Bronchial epithelial cell (primary cell): ENCODE measurements at regions not wholly inside any gene's neighbourhood (a gene's known extent, or its start where the extent isn't known, plus 50 kb on each side); places are given as distances from the start of the nearest gene placed in this dataset.

Experiments
- DNase-seq: peaks from one replicate; pipeline ENCODE4 v3.0.0-alpha.2; 2010; ENCODE audit warnings: low read depth
- FAIRE-seq: peaks from 2 replicates; lab custom pipeline; 2011; peaks lifted over from hg19 to GRCh38; lab: Jason Lieb, UNC
- H3K27me3 ChIP-seq: 2 replicates; pipeline ENCODE4 v1.5.1; 2011; ENCODE audit warnings: low read length; ENCODE audit not compliant: control insufficient read depth, insufficient read depth
- H3K36me3 ChIP-seq: 2 replicates; pipeline ENCODE4 v1.5.1; 2011; ENCODE audit warnings: low read length; ENCODE audit not compliant: control insufficient read depth, insufficient read depth
- H3K4me3 ChIP-seq: 2 replicates; pipeline ENCODE4 v1.5.1; 2011; ENCODE audit warnings: mild to moderate bottlenecking, low read depth, low read length, control low read depth
- CTCF ChIP-seq: IDR thresholded peaks from 2 replicates; pipeline ENCODE4 v1.5.1; 2011; ENCODE audit warnings: mild to moderate bottlenecking, moderate library complexity, low read length, control low read depth, inconsistent platforms; ENCODE audit not compliant: insufficient read depth, severe bottlenecking

DNA sequence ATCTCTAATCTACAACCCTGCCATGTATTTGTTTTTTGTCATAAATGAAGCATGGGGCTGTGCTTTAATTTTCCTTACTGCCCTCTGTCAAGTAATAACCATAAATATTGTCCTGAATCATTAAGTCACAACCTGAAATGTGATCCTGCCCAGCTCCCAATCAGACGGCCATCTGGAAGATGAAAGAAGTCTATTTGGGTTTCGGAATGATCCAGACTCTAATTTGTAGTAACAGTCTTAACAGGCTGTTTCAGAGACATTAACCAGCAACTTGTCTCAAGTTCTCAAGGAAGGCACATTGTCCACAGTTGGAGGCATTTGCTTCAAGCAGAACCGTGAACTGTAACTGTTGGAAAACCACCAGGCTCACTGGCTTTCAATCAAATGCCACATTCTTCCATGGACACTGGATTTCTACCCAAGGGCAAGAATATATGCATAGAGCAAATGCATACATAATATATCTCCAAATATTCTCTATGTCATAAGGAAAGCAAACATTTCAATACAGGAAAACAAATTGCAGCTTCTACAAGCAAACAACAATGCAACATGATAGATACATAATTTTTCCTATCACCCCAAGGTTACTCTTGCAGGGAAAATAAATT is 405.2 kb upstream of the NPVF start:
- Histone ChIP-seq H3K4me3 (no peak overlapping the region), H3K27me3 (no peaks in the 10 kb centered on the region), H3K36me3 (no peaks in the 10 kb centered on the region)
- no peak for DNase-seq
- no peak for FAIRE-seq
- TF ChIP-seq CTCF: no peak

GRCh38 chr7:25636168-25636567 is 407.9 kb upstream of the NPVF start:
- DNase-seq (no peak), FAIRE-seq (no peak)
- Histone ChIP-seq H3K27me3 (no peaks in the 10 kb centered on the region), H3K4me3 (no peak overlapping the region), H3K36me3 (no peaks in the 10 kb centered on the region)
- no peak for TF ChIP-seq CTCF

- Histone ChIP-seq H3K27me3 (no peaks in the 10 kb centered on the region), H3K4me3 (no peak overlapping the region), H3K36me3 (no peaks in the 10 kb centered on the region)
- no peak for TF ChIP-seq CTCF
- DNase-seq (no peak), FAIRE-seq (no peak)
Observed at GRCh38 chr7:25636871-25637283, 408.6 kb upstream of the NPVF start.

DNA sequence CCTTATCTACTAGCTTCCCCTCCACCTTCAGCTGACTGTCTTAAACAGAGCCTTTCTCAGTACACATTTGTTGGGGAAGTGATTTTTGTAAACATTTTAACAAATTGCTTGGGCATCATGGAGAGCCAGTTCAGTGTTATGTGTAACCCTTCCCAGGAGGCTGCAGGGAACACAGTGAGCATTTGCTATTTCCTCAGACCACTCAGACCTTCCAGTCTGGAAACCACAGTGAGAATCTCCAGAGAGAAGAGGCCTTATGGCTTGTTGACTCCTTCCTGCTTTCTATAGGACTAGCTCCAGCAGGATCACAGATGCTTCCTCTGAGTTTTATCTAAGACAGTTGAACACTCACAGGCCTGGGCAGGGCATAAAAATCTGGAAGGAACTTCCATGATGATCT is 409.8 kb upstream of the NPVF start:
- Histone ChIP-seq H3K4me3 (no peak overlapping the region), H3K36me3 (no peaks in the 10 kb centered on the region), H3K27me3 (no peaks in the 10 kb centered on the region)
- TF ChIP-seq CTCF: no peak
- DNase-seq: no peak
- no peak for FAIRE-seq

- TF ChIP-seq CTCF: no peak
- H3K36me3 ChIP-seq: no peaks in the 10 kb centered on the region
- no peak overlapping the region for H3K4me3 ChIP-seq
- no peak for DNase-seq
- no peaks in the 10 kb centered on the region for H3K27me3 ChIP-seq
- no peak for FAIRE-seq
Observed at GRCh38 chr7:25638590-25639244, 410.4 kb upstream of the NPVF start.
